ENCODE measurements at regions not wholly inside any gene's neighbourhood (a gene's known extent, or its start where the extent isn't known, plus 50 kb on each side); places are given as distances from the start of the nearest gene placed in this dataset.

- no peak for DNase-seq (ENCODE audit: low spot score)
Observed at GRCh38 chr18:55166260-55166598, 207.0 kb upstream of the CCDC68 start.

GRCh38 chr18:55163550-55163949, 204.3 kb upstream of the CCDC68 start:
- DNase-seq (ENCODE audit: low spot score) = no peak

GRCh38 chr18:55161916-55162315, 202.7 kb upstream of the CCDC68 start:
- DNase-seq (ENCODE audit: low spot score) = no peak

- DNase-seq (ENCODE audit: low spot score) = no peak
Observed at GRCh38 chr18:55159027-55159426, 199.8 kb upstream of the CCDC68 start.

GRCh38 chr18:55158570-55158969, 199.3 kb upstream of the CCDC68 start:
- DNase-seq (ENCODE audit: low spot score) = no peak

GRCh38 chr18:55153346-55153745, 194.1 kb upstream of the CCDC68 start:
- no peak for DNase-seq (ENCODE audit: low spot score)

- DNase-seq (ENCODE audit: low spot score) = no peak
Observed at GRCh38 chr18:55152801-55153200, 193.5 kb upstream of the CCDC68 start.

- DNase-seq (ENCODE audit: low spot score) = no peak
Observed at GRCh38 chr18:55149994-55150393, 190.7 kb upstream of the CCDC68 start.

- DNase-seq (ENCODE audit: low spot score) = no peak
Observed at GRCh38 chr18:55147791-55148190, 188.5 kb upstream of the CCDC68 start.

GRCh38 chr18:55144193-55144930, 185.1 kb upstream of the CCDC68 start:
- no peak for DNase-seq (ENCODE audit: low spot score)

- no peak for DNase-seq (ENCODE audit: low spot score)
Observed at GRCh38 chr18:55142410-55142809, 183.1 kb upstream of the CCDC68 start.

- DNase-seq (ENCODE audit: low spot score) = no peak
Observed at GRCh38 chr18:55141318-55141717, 182.1 kb upstream of the CCDC68 start.

- DNase-seq (ENCODE audit: low spot score) = no peak
Observed at GRCh38 chr18:55139836-55140235, 180.6 kb upstream of the CCDC68 start.

GRCh38 chr18:55139307-55139706, 180.0 kb upstream of the CCDC68 start:
- no peak for DNase-seq (ENCODE audit: low spot score)

- DNase-seq (ENCODE audit: low spot score) = no peak
Observed at GRCh38 chr18:55138401-55138800, 179.1 kb upstream of the CCDC68 start.

- DNase-seq (ENCODE audit: low spot score) = no peak
Observed at GRCh38 chr18:55137602-55138001, 178.3 kb upstream of the CCDC68 start.

GRCh38 chr18:55136864-55137263, 177.6 kb upstream of the CCDC68 start:
- DNase-seq (ENCODE audit: low spot score) = no peak

GRCh38 chr18:55136258-55136657, 177.0 kb upstream of the CCDC68 start:
- DNase-seq (ENCODE audit: low spot score) = no peak

GRCh38 chr18:55133378-55133777, 174.1 kb upstream of the CCDC68 start:
- no peak for DNase-seq (ENCODE audit: low spot score)

GRCh38 chr18:55128437-55128836, 169.2 kb upstream of the CCDC68 start:
- no peak for DNase-seq (ENCODE audit: low spot score)

GRCh38 chr18:55124078-55124763, 165.0 kb upstream of the CCDC68 start:
- DNase-seq (ENCODE audit: low spot score) = peak; percentile 8

- no peak for DNase-seq (ENCODE audit: low spot score)
Observed at GRCh38 chr18:55123361-55123760, 164.1 kb upstream of the CCDC68 start.

- DNase-seq (ENCODE audit: low spot score) = no peak
Observed at GRCh38 chr18:55121397-55122170, 162.3 kb upstream of the CCDC68 start.

Data from GM03348 (cell line).